ENCODE measurements at regions not wholly inside any gene's neighbourhood (a gene's known extent, or its start where the extent isn't known, plus 50 kb on each side); places are given as distances from the start of the nearest gene placed in this dataset.

GRCh38 chr10:128804411-128804810 lies 662.6 kb upstream of the MGMT start:
- no peak for TF ChIP-seq POLR2A (IDR thresholded peaks at IDR 0.05)
- TF ChIP-seq, protein P1, sequence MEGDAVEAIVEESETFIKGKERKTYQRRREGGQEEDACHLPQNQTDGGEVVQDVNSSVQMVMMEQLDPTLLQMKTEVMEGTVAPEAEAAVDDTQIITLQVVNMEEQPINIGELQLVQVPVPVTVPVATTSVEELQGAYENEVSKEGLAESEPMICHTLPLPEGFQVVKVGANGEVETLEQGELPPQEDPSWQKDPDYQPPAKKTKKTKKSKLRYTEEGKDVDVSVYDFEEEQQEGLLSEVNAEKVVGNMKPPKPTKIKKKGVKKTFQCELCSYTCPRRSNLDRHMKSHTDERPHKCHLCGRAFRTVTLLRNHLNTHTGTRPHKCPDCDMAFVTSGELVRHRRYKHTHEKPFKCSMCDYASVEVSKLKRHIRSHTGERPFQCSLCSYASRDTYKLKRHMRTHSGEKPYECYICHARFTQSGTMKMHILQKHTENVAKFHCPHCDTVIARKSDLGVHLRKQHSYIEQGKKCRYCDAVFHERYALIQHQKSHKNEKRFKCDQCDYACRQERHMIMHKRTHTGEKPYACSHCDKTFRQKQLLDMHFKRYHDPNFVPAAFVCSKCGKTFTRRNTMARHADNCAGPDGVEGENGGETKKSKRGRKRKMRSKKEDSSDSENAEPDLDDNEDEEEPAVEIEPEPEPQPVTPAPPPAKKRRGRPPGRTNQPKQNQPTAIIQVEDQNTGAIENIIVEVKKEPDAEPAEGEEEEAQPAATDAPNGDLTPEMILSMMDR (IDR thresholded peaks at IDR 0.05), result no peak
